ENCODE measurements at regions not wholly inside any gene's neighbourhood (a gene's known extent, or its start where the extent isn't known, plus 50 kb on each side); places are given as distances from the start of the nearest gene placed in this dataset.
A peak's percentile ranks its signal among the peaks of the same experiment; 100 is the strongest.
"Not testable (repeated sequence)": the region's sequence is repeated elsewhere in the genome, so short reads cannot be mapped to it uniquely, and the experiment has no call there.

- no peak for DNase-seq (ENCODE audit: low read depth, low spot score)
- no peak overlapping the region for H3K4me3 ChIP-seq (ENCODE audit: low read length)
These were observed 70.2 kb upstream of the ABLIM1 start for GRCh38 chr10:114728325-114728724.

- DNase-seq (ENCODE audit: low read depth, low spot score): no peak
- H3K4me3 ChIP-seq (ENCODE audit: low read length): no peak overlapping the region
These were observed 71.1 kb upstream of the ABLIM1 start for GRCh38 chr10:114729103-114729659.

- H3K4me3 ChIP-seq (ENCODE audit: low read length): no peak overlapping the region
- no peak for DNase-seq (ENCODE audit: low read depth, low spot score)
These were observed 72.2 kb upstream of the ABLIM1 start for GRCh38 chr10:114730291-114730690.

GRCh38 chr10:114732931-114733330, 74.9 kb upstream of the ABLIM1 start:
- no peak overlapping the region for H3K4me3 ChIP-seq (ENCODE audit: low read length)
- no peak for DNase-seq (ENCODE audit: low read depth, low spot score)

- DNase-seq (ENCODE audit: low read depth, low spot score): no peak
- H3K4me3 ChIP-seq (ENCODE audit: low read length): no peak overlapping the region
These were observed 77.9 kb upstream of the ABLIM1 start for GRCh38 chr10:114735946-114736345.

GRCh38 chr10:114743521-114744231, 77.9 kb upstream of the FHIP2A start:
- peak; percentile 68 for DNase-seq (ENCODE audit: low read depth, low spot score)

GRCh38 chr10:114746531-114746930, 75.0 kb upstream of the FHIP2A start:
- peak; percentile 98 for DNase-seq (ENCODE audit: low read depth, low spot score)
- H3K4me3 ChIP-seq (ENCODE audit: low read length): no peak overlapping the region

More at GRCh38 chr10:114743521-114744231, 77.9 kb upstream of the FHIP2A start:
- no peak overlapping the region; the same call in 1 of the 2 replicates for H3K4me3 ChIP-seq (ENCODE audit: low read length)

- DNase-seq (ENCODE audit: low read depth, low spot score): peak; percentile 74
- H3K4me3 ChIP-seq (ENCODE audit: low read length): no peak overlapping the region
These were observed 73.3 kb upstream of the FHIP2A start for GRCh38 chr10:114748241-114748640.

GRCh38 chr10:114749014-114749413, 72.6 kb upstream of the FHIP2A start:
- H3K4me3 ChIP-seq (ENCODE audit: low read length): no peak overlapping the region
- peak; percentile 67 for DNase-seq (ENCODE audit: low read depth, low spot score)

- DNase-seq (ENCODE audit: low read depth, low spot score): no peak
- no peak overlapping the region for H3K4me3 ChIP-seq (ENCODE audit: low read length)
These were observed 72.1 kb upstream of the FHIP2A start for GRCh38 chr10:114749510-114749909.

- no peak for DNase-seq (ENCODE audit: low read depth, low spot score)
- H3K4me3 ChIP-seq (ENCODE audit: low read length): no peak overlapping the region
These were observed 69.7 kb upstream of the FHIP2A start for GRCh38 chr10:114751856-114752255.

GRCh38 chr10:114752570-114752969, 69.0 kb upstream of the FHIP2A start:
- H3K4me3 ChIP-seq (ENCODE audit: low read length); DNase-seq (ENCODE audit: low read depth, low spot score): not testable (repeated sequence)

GRCh38 chr10:114753126-114753525, 68.5 kb upstream of the FHIP2A start:
- DNase-seq (ENCODE audit: low read depth, low spot score): no peak
- no peak overlapping the region for H3K4me3 ChIP-seq (ENCODE audit: low read length)

GRCh38 chr10:114754445-114755320, 66.9 kb upstream of the FHIP2A start:
- no peak overlapping the region for H3K4me3 ChIP-seq (ENCODE audit: low read length)
- no peak for DNase-seq (ENCODE audit: low read depth, low spot score)

- DNase-seq (ENCODE audit: low read depth, low spot score): no peak
- no peak overlapping the region for H3K4me3 ChIP-seq (ENCODE audit: low read length)
These were observed 66.0 kb upstream of the FHIP2A start for GRCh38 chr10:114755537-114755936.

- no peak overlapping the region for H3K4me3 ChIP-seq (ENCODE audit: low read length)
- DNase-seq (ENCODE audit: low read depth, low spot score): no peak
These were observed 63.2 kb upstream of the FHIP2A start for GRCh38 chr10:114758331-114758730.

GRCh38 chr10:114761205-114762193, 60.1 kb upstream of the FHIP2A start:
- DNase-seq (ENCODE audit: low read depth, low spot score): no peak
- no peak overlapping the region for H3K4me3 ChIP-seq (ENCODE audit: low read length)

- no peak for DNase-seq (ENCODE audit: low read depth, low spot score)
- H3K4me3 ChIP-seq (ENCODE audit: low read length): no peak overlapping the region
These were observed 58.8 kb upstream of the FHIP2A start for GRCh38 chr10:114762811-114763210.

GRCh38 chr10:114764656-114765055, 56.9 kb upstream of the FHIP2A start:
- H3K4me3 ChIP-seq (ENCODE audit: low read length): no peak overlapping the region
- DNase-seq (ENCODE audit: low read depth, low spot score): no peak
